B cell (primary cell): ENCODE measurements at regions not wholly inside any gene's neighbourhood (a gene's known extent, or its start where the extent isn't known, plus 50 kb on each side); places are given as distances from the start of the nearest gene placed in this dataset.

Experiments used
- ATAC-seq: fragments of 200-7000 bp; cut with Tn5 transposase; one replicate; pipeline ENCODE4 v1.10.0; 2021; ENCODE audit warnings: low read depth, mild to moderate bottlenecking, moderate number of reproducible peaks, moderate library complexity
- CTCF ChIA-PET: fragments of 350-600 bp; sonication (Branson Sonifier 250); formaldehyde crosslinking; loops from one replicate; lab custom pipeline; 2021; ENCODE audit warnings: antibody characterized with exemption, inconsistent platforms; lab: Charles Lee
- POLR2A ChIA-PET: fragments of 350-600 bp; sonication (Branson Sonifier 250); formaldehyde crosslinking; loops from one replicate; lab custom pipeline; 2021; ENCODE audit warnings: antibody characterized with exemption; lab: Charles Lee
- DNase-seq: peaks from one replicate; pipeline ENCODE4 v3.0.0; 2013
- H2AFZ ChIP-seq: 2 replicates; pipeline ENCODE4 v1.6.1; 2012; ENCODE audit warnings: mild to moderate bottlenecking, low read depth, low read length; ENCODE audit not compliant: insufficient read depth, poor library complexity, severe bottlenecking
- H3K27ac ChIP-seq, 2 donors: 1 replicate in 1 of 2; 2 replicates in 1 of 2; pipeline ENCODE4 v1.5.1; 2012 to 2013; ENCODE audit warnings: low read length in 2 of 2, mild to moderate bottlenecking in 2 of 2, moderate library complexity in 1 of 2
- H3K27me3 ChIP-seq, 4 experiments: fragments of 200-600 bp in 1 of 4; sonication (generic) in 1 of 4; replicated peaks in 1 of 4; 1 replicate in 2 of 4; 2 replicates in 2 of 4; pipeline versions ENCODE4 v1.6.1 to v1.7.0; 2013 to 2016; ENCODE audit warnings: low read length in 3 of 4, mild to moderate bottlenecking in 2 of 4, mixed read lengths in 1 of 4, moderate library complexity in 1 of 4; ENCODE audit not compliant: insufficient read depth in 4 of 4, control insufficient read depth in 3 of 4; ENCODE audit errors: control extremely low read depth in 1 of 4
- H3K36me3 ChIP-seq, 2 experiments: replicated peaks in 1 of 2; 1 replicate in 1 of 2; 2 replicates in 1 of 2; pipeline versions ENCODE4 v1.6.1 to v1.7.1; 2013; ENCODE audit warnings: low read length in 1 of 2; ENCODE audit not compliant: insufficient read depth in 2 of 2, control insufficient read depth in 1 of 2; ENCODE audit errors: control extremely low read depth in 1 of 2, extremely low read depth in 1 of 2
- H3K4me1 ChIP-seq, 2 donors: fragments of 200-600 bp in 1 of 2; sonication (generic) in 1 of 2; 1 replicate in 1 of 2; 2 replicates in 1 of 2; pipeline versions ENCODE4 v1.5.1 to v1.6.1; 2013 to 2017; ENCODE audit warnings: low read length in 2 of 2; ENCODE audit not compliant: control insufficient read depth in 2 of 2, insufficient read depth in 2 of 2
- H3K4me2 ChIP-seq: replicated peaks from 2 replicates; pipeline ENCODE3; 2012; ENCODE audit warnings: mild to moderate bottlenecking, low read depth, low read length; ENCODE audit not compliant: poor library complexity, severe bottlenecking
- H3K4me3 ChIP-seq, 5 experiments: fragments of 200-600 bp in 1 of 5; sonication (generic) in 1 of 5; 1 replicate in 3 of 5; 2 replicates in 2 of 5; pipeline versions ENCODE4 v1.5.1 to v1.7.0; 2011 to 2016; ENCODE audit warnings: low read length in 4 of 5, mild to moderate bottlenecking in 4 of 5, low read depth in 2 of 5, control low read depth in 1 of 5, moderate library complexity in 1 of 5; ENCODE audit not compliant: insufficient read depth in 1 of 5; ENCODE audit errors: control extremely low read depth in 1 of 5, extremely low read depth in 1 of 5
- H3K79me2 ChIP-seq: fragments of 200-600 bp; sonication (generic); one replicate; pipeline ENCODE4 v1.6.0; 2016; ENCODE audit warnings: low read length; ENCODE audit not compliant: control insufficient read depth, insufficient read depth
- H3K9ac ChIP-seq: fragments of 200-600 bp; sonication (generic); 2 replicates; pipeline ENCODE4 v1.6.1; 2017; ENCODE audit warnings: mild to moderate bottlenecking, low read length, moderate library complexity
- H3K9me3 ChIP-seq, 3 donors: one replicate each; pipeline versions ENCODE4 v1.6.1 to v1.7.1; 2013; ENCODE audit warnings: low read length in 2 of 3; ENCODE audit not compliant: control insufficient read depth in 2 of 3, insufficient read depth in 1 of 3; ENCODE audit errors: control extremely low read depth in 1 of 3
- H4K20me1 ChIP-seq: 2 replicates; pipeline ENCODE4 v1.6.0; 2012; ENCODE audit warnings: mild to moderate bottlenecking, low read length; ENCODE audit not compliant: insufficient read depth, control insufficient read depth, poor library complexity, severe bottlenecking
- H3K27ac Mint-ChIP-seq: one replicate; pipeline ENCODE4 v1.8.0; 2021; ENCODE audit warnings: mixed read lengths
- H3K27me3 Mint-ChIP-seq: one replicate; pipeline ENCODE4 v1.8.0; 2021; ENCODE audit warnings: mixed read lengths
- H3K4me1 Mint-ChIP-seq: one replicate; pipeline ENCODE4 v1.8.0; 2021; ENCODE audit warnings: mixed read lengths
- H3K4me3 Mint-ChIP-seq: one replicate; pipeline ENCODE4 v1.8.0; 2021; ENCODE audit warnings: mixed read lengths
- H3K9me3 Mint-ChIP-seq: one replicate; pipeline ENCODE4 v1.8.0; 2022; ENCODE audit warnings: mixed read lengths; ENCODE audit not compliant: insufficient read depth
- EZH2 ChIP-seq: IDR thresholded peaks from 2 replicates; pipeline ENCODE4 v1.6.1; 2012; ENCODE audit warnings: borderline replicate concordance, low read depth, mild to moderate bottlenecking, moderate library complexity, low read length; ENCODE audit not compliant: insufficient read depth, poor library complexity, severe bottlenecking
- WGBS: methylation state at CpG from one replicate; pipeline ENCODE4 v1.1.5; 2013; ENCODE audit warnings: missing lambda C conversion rate; ENCODE audit not compliant: insufficient coverage; 5-methylcytosine and 5-hydroxymethylcytosine counted together
- intact Hi-C: fragments of 100-400 bp; cut with micrococcal nuclease; formaldehyde crosslinking; loops from one replicate; pipeline ENCODE4 v1.10.0; 2022
- TF ChIP-seq, protein P1 (sequence below): fragments of 200-600 bp; IDR thresholded peaks from one replicate; pipeline ENCODE4 v1.8.0; 2022; ENCODE audit warnings: antibody characterized with exemption, mild to moderate bottlenecking

DNA sequence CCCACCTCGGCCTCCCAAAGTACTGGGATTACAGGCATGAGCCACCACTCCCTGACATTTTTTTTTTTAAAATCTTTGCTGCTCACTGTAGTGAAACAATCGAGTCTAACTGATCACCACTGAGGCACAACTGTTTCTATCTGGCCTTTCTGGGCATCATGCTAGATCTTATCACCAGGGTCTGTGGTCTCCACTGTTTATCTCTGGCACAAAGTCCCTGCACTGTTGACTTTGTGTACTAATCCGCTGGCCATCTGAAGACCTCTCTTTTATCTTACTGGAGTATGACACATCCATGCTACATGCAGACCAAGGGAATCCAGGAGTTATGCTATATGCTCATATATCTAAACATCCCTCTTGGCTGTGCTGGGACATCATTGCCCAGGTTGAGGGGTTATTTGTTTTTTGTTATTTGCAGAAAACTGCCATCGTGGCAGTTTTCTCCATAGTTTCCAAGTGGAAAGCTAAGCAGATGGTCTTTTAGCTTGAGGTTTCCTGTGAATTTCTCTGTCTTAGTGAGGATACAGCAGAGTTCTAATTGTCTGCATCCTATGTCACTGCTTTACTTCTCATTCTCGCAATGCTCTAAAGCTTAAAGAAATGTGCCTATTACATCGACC, 456.9 kb downstream of the CCER1 start:
- H3K4me1 ChIP-seq: no peaks in the 10 kb centered on the region
- DNase-seq: no peak
- Mint-ChIP-seq H3K4me1 (no peaks in the 10 kb centered on the region), H3K27ac (no peak overlapping the region), H3K4me3 (no peak overlapping the region), H3K9me3 (no peaks in the 10 kb centered on the region), H3K27me3 (no peaks in the 10 kb centered on the region)
- H4K20me1 ChIP-seq: no peaks in the 10 kb centered on the region
- intact Hi-C loops: no loop called here
- no peak overlapping the region for H3K9ac ChIP-seq
- CTCF ChIA-PET: no interaction called here
- POLR2A ChIA-PET: no interaction called here
- no peaks in the 10 kb centered on the region for H3K36me3 ChIP-seq
- H3K9me3 ChIP-seq: peaks cover 0 to 2% (median 0%) of the 10 kb centered on the region in 3 donors
- H3K4me2 ChIP-seq: no peak overlapping the region
- TF ChIP-seq, protein P1, sequence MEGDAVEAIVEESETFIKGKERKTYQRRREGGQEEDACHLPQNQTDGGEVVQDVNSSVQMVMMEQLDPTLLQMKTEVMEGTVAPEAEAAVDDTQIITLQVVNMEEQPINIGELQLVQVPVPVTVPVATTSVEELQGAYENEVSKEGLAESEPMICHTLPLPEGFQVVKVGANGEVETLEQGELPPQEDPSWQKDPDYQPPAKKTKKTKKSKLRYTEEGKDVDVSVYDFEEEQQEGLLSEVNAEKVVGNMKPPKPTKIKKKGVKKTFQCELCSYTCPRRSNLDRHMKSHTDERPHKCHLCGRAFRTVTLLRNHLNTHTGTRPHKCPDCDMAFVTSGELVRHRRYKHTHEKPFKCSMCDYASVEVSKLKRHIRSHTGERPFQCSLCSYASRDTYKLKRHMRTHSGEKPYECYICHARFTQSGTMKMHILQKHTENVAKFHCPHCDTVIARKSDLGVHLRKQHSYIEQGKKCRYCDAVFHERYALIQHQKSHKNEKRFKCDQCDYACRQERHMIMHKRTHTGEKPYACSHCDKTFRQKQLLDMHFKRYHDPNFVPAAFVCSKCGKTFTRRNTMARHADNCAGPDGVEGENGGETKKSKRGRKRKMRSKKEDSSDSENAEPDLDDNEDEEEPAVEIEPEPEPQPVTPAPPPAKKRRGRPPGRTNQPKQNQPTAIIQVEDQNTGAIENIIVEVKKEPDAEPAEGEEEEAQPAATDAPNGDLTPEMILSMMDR: no peak
- TF ChIP-seq EZH2: no peak
- no peaks in the 10 kb centered on the region for H3K79me2 ChIP-seq
- H2AFZ ChIP-seq: no peak overlapping the region
- WGBS: 77% methylated on average over 3 of the region's 6 CpGs
- H3K27me3 ChIP-seq: no peaks in the 10 kb centered on the region
- no peak overlapping the region for H3K27ac ChIP-seq
- H3K4me3 ChIP-seq: no peak overlapping the region
- ATAC-seq: no peak

DNA sequence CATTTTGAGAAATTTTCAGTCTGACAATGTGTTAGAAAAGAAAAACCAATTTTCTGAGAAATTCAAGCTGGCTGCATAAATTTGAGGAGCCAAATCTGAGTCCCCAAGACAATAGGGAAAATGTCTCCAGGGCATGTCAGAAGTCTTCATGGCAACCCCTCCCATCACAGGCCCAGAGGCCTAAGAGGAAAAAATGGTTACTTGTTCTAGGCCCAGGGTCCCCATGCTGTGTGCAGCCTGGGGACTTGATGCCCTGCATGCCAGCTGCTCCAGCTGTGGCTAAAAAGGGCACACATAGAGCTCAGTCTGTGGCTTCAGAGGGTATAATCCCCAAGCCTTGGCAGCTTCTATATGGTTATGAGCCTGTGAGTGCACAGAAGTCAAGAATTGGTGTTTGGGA, 464.6 kb downstream of the CCER1 start:
- ATAC-seq (no peak), DNase-seq (no peak)
- Histone ChIP-seq H3K4me1 (no peaks in the 10 kb centered on the region), H3K79me2 (no peaks in the 10 kb centered on the region), H3K9ac (no peak overlapping the region), H3K4me3 (no peak overlapping the region), H3K27me3 (no peaks in the 10 kb centered on the region), H4K20me1 (no peaks in the 10 kb centered on the region), H3K4me2 (no peak overlapping the region), H2AFZ (no peak overlapping the region), H3K9me3 (peaks cover 0 to 11% (median 6%) of the 10 kb centered on the region in 3 donors), H3K27ac (no peak overlapping the region), H3K36me3 (no peaks in the 10 kb centered on the region)
- TF ChIP-seq, protein P1: no peak
- TF ChIP-seq EZH2: no peak
- Mint-ChIP-seq H3K27me3 (no peaks in the 10 kb centered on the region), H3K9me3 (peaks cover 3% of the 10 kb centered on the region), H3K4me3 (no peak overlapping the region), H3K27ac (no peak overlapping the region), H3K4me1 (no peaks in the 10 kb centered on the region)
- intact Hi-C loops: no loop called here
- POLR2A ChIA-PET: no interaction called here
- CTCF ChIA-PET: no interaction called here
